HL-60 (cell line): ENCODE measurements at regions not wholly inside any gene's neighbourhood (a gene's known extent, or its start where the extent isn't known, plus 50 kb on each side); places are given as distances from the start of the nearest gene placed in this dataset.

Experiments used
- POLR2AphosphoS5 ChIP-seq: IDR thresholded peaks from 2 replicates; pipeline ENCODE4 v1.6.1; 2012; ENCODE audit warnings: low read depth
- TF ChIP-seq, protein P1 (sequence below): IDR thresholded peaks from 2 replicates; pipeline ENCODE4 v1.6.1; 2012; ENCODE audit warnings: low read depth; ENCODE audit not compliant: insufficient replicate concordance
- TF ChIP-seq, protein P2 (sequence below): IDR thresholded peaks from one replicate; pipeline ENCODE4 v1.5.1; 2011; ENCODE audit warnings: low read length, control low read depth, inconsistent platforms; ENCODE audit not compliant: insufficient read depth

DNA sequence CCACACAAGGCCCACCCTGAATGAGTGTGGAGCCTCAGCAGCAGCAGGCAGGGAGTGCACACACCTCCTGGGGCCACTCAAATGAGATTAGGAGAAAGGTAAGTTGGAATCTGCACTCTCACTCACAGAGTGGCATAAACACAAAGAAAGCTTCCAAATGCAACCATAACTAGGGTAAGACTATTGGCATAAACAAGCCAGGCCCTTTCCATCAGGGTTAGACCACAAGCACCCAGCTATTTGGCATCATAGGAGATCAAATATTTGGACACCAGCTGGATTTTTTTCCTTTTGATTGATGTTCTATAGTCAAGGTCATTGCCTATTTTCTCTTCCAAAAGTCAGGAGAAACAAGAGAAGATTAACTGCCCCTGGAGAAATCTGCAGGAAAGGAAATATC is 471.5 kb downstream of the TXNL1 start:
- TF ChIP-seq, protein P1, sequence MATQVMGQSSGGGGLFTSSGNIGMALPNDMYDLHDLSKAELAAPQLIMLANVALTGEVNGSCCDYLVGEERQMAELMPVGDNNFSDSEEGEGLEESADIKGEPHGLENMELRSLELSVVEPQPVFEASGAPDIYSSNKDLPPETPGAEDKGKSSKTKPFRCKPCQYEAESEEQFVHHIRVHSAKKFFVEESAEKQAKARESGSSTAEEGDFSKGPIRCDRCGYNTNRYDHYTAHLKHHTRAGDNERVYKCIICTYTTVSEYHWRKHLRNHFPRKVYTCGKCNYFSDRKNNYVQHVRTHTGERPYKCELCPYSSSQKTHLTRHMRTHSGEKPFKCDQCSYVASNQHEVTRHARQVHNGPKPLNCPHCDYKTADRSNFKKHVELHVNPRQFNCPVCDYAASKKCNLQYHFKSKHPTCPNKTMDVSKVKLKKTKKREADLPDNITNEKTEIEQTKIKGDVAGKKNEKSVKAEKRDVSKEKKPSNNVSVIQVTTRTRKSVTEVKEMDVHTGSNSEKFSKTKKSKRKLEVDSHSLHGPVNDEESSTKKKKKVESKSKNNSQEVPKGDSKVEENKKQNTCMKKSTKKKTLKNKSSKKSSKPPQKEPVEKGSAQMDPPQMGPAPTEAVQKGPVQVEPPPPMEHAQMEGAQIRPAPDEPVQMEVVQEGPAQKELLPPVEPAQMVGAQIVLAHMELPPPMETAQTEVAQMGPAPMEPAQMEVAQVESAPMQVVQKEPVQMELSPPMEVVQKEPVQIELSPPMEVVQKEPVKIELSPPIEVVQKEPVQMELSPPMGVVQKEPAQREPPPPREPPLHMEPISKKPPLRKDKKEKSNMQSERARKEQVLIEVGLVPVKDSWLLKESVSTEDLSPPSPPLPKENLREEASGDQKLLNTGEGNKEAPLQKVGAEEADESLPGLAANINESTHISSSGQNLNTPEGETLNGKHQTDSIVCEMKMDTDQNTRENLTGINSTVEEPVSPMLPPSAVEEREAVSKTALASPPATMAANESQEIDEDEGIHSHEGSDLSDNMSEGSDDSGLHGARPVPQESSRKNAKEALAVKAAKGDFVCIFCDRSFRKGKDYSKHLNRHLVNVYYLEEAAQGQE = no peak
- TF ChIP-seq, protein P2, sequence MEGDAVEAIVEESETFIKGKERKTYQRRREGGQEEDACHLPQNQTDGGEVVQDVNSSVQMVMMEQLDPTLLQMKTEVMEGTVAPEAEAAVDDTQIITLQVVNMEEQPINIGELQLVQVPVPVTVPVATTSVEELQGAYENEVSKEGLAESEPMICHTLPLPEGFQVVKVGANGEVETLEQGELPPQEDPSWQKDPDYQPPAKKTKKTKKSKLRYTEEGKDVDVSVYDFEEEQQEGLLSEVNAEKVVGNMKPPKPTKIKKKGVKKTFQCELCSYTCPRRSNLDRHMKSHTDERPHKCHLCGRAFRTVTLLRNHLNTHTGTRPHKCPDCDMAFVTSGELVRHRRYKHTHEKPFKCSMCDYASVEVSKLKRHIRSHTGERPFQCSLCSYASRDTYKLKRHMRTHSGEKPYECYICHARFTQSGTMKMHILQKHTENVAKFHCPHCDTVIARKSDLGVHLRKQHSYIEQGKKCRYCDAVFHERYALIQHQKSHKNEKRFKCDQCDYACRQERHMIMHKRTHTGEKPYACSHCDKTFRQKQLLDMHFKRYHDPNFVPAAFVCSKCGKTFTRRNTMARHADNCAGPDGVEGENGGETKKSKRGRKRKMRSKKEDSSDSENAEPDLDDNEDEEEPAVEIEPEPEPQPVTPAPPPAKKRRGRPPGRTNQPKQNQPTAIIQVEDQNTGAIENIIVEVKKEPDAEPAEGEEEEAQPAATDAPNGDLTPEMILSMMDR = no peak
- no peak for TF ChIP-seq POLR2AphosphoS5
